ENCODE measurements at regions not wholly inside any gene's neighbourhood (a gene's known extent, or its start where the extent isn't known, plus 50 kb on each side); places are given as distances from the start of the nearest gene placed in this dataset.

DNA sequence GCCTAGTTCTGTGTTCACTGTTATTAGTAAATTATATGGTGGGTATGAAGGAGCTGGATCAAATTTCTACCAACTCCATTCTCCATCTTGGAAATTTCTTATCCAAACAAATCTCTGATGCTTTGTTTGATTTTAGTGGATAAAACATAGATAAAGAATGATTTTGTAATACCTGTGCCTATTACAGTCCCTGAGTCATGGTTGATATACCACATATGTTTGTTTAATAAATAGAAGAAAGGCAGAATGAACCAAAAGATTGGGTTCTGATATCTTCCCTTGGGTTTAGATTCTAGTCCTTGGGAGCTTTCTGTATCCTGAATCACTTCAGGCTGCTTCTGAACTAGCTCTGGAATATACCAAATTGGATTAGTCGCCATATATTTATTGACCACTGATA is 203.6 kb downstream of the PDCD6IP start:
- Histone ChIP-seq H3K79me2 (ENCODE audit: insufficient read depth, low read length) (no peaks in the 10 kb centered on the region), H4K20me1 (ENCODE audit: low read depth, low read length) (no peaks in the 10 kb centered on the region), H3K9ac (ENCODE audit: low read length) (no peak overlapping the region), H3K9me2 (replicated peaks; ENCODE audit: insufficient read depth, low read length) (no peaks in the 10 kb centered on the region), H3K4me3 (ENCODE audit: insufficient read depth, low read length, poor library complexity, severe bottlenecking) (no peak overlapping the region), H3F3A (ENCODE audit: insufficient read depth) (no peaks in the 10 kb centered on the region), H3K27ac (ENCODE audit: low read depth, low read length) (no peak overlapping the region), H3K36me3 (ENCODE audit: low read length) (no peaks in the 10 kb centered on the region), H3K4me2 (ENCODE audit: low read depth, low read length, poor library complexity, severe bottlenecking) (no peak overlapping the region), H3K27me3 (ENCODE audit: low read length) (no peaks in the 10 kb centered on the region), H3K9me3 (ENCODE audit: insufficient read depth, low read length) (no peaks in the 10 kb centered on the region), H2AFZ (ENCODE audit: low read depth, low read length, severe bottlenecking) (no peak overlapping the region)
- TF ChIP-seq, protein P1, sequence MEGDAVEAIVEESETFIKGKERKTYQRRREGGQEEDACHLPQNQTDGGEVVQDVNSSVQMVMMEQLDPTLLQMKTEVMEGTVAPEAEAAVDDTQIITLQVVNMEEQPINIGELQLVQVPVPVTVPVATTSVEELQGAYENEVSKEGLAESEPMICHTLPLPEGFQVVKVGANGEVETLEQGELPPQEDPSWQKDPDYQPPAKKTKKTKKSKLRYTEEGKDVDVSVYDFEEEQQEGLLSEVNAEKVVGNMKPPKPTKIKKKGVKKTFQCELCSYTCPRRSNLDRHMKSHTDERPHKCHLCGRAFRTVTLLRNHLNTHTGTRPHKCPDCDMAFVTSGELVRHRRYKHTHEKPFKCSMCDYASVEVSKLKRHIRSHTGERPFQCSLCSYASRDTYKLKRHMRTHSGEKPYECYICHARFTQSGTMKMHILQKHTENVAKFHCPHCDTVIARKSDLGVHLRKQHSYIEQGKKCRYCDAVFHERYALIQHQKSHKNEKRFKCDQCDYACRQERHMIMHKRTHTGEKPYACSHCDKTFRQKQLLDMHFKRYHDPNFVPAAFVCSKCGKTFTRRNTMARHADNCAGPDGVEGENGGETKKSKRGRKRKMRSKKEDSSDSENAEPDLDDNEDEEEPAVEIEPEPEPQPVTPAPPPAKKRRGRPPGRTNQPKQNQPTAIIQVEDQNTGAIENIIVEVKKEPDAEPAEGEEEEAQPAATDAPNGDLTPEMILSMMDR (IDR thresholded peaks at IDR 0.05; ENCODE audit: insufficient read depth, low read length, poor library complexity, severe bottlenecking): no peak
- no peak for TF ChIP-seq EZH2phosphoT487 (conservative IDR thresholded peaks at IDR 0.05; ENCODE audit: low read length)

DNA sequence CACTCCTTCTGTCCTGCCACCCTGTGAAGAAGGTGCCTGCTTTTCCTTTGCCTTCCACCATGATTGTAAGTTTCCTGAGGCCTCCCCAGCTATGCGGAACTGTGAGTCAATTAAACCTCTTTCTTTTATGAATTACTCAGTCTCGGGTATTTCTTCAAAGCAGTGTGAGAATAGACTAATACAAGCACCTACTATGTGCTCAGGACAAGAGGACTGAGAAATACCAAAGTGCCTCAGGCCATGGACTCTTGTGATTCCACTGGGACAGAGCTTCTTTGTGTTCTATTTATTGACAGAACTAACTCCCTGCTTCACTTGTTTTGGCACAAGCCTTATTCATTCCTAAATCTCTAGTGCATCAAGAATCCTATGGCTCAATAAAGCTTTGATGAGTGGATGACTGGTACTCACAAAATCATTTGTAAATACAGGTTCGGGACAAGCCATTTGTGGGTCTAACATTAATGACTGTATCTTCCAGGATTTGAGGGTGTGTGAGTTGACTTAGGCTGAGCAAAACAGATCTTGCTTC is 204.2 kb downstream of the PDCD6IP start:
- Histone ChIP-seq H3K27ac (ENCODE audit: low read depth, low read length) (no peak overlapping the region), H3K9ac (ENCODE audit: low read length) (no peak overlapping the region), H3K27me3 (ENCODE audit: low read length) (no peaks in the 10 kb centered on the region), H4K20me1 (ENCODE audit: low read depth, low read length) (no peaks in the 10 kb centered on the region), H3K9me3 (ENCODE audit: insufficient read depth, low read length) (no peaks in the 10 kb centered on the region), H3K4me3 (ENCODE audit: insufficient read depth, low read length, poor library complexity, severe bottlenecking) (no peak overlapping the region), H3K4me2 (ENCODE audit: low read depth, low read length, poor library complexity, severe bottlenecking) (no peak overlapping the region), H3K9me2 (replicated peaks; ENCODE audit: insufficient read depth, low read length) (no peaks in the 10 kb centered on the region), H3K79me2 (ENCODE audit: insufficient read depth, low read length) (no peaks in the 10 kb centered on the region), H2AFZ (ENCODE audit: low read depth, low read length, severe bottlenecking) (no peak overlapping the region), H3K36me3 (ENCODE audit: low read length) (no peaks in the 10 kb centered on the region), H3F3A (ENCODE audit: insufficient read depth) (no peaks in the 10 kb centered on the region)
- TF ChIP-seq EZH2phosphoT487 (conservative IDR thresholded peaks at IDR 0.05; ENCODE audit: low read length): no peak
- TF ChIP-seq, protein P1 (IDR thresholded peaks at IDR 0.05; ENCODE audit: insufficient read depth, low read length, poor library complexity, severe bottlenecking): no peak

DNA sequence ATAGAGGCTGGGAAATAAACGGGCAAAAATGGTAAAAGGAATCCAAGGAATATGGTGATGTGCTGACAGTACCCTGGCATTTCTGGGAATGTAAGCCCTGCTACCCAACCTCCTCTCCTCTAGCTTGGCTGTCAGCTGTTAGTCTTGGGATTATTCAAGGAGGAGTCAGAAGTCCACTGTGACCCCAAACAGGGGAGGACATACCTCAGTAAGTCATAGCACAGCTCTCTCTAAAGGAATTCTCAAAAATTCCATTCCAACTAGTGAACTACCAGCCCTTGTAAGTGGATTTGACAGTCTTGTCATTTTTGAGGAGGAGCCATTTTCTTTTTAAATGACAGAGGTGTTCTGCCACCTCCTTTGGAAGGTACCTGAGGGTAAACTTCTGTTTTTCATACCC is 207.5 kb downstream of the PDCD6IP start:
- no peak overlapping the region for H2AFZ ChIP-seq (ENCODE audit: low read depth, low read length, severe bottlenecking)
- H3K27me3 ChIP-seq (ENCODE audit: low read length): no peaks in the 10 kb centered on the region
- H3K9me2 ChIP-seq (replicated peaks; ENCODE audit: insufficient read depth, low read length): no peaks in the 10 kb centered on the region
- no peaks in the 10 kb centered on the region for H3K9me3 ChIP-seq (ENCODE audit: insufficient read depth, low read length)
- H3K79me2 ChIP-seq (ENCODE audit: insufficient read depth, low read length): no peaks in the 10 kb centered on the region
- no peak overlapping the region for H3K4me2 ChIP-seq (ENCODE audit: low read depth, low read length, poor library complexity, severe bottlenecking)
- H3K27ac ChIP-seq (ENCODE audit: low read depth, low read length): no peak overlapping the region
- TF ChIP-seq, protein P1 (IDR thresholded peaks at IDR 0.05; ENCODE audit: insufficient read depth, low read length, poor library complexity, severe bottlenecking): no peak
- no peak for TF ChIP-seq EZH2phosphoT487 (conservative IDR thresholded peaks at IDR 0.05; ENCODE audit: low read length)
- H3F3A ChIP-seq (ENCODE audit: insufficient read depth): no peaks in the 10 kb centered on the region
- H3K9ac ChIP-seq (ENCODE audit: low read length): no peak overlapping the region
- no peak overlapping the region for H3K4me3 ChIP-seq (ENCODE audit: insufficient read depth, low read length, poor library complexity, severe bottlenecking)
- H3K36me3 ChIP-seq (ENCODE audit: low read length): no peaks in the 10 kb centered on the region
- H4K20me1 ChIP-seq (ENCODE audit: low read depth, low read length): no peaks in the 10 kb centered on the region
